Muscle of leg (tissue), 3 donors: ENCODE measurements at regions not wholly inside any gene's neighbourhood (a gene's known extent, or its start where the extent isn't known, plus 50 kb on each side); places are given as distances from the start of the nearest gene placed in this dataset.
A peak's percentile ranks its signal among the peaks of the same experiment; 100 is the strongest.

ENCODE experiments used
- DNase-seq: peaks from one replicate; pipeline ENCODE4 v3.0.0; 2013
- H3K27ac ChIP-seq: one replicate; pipeline ENCODE4 v1.5.1; 2013; ENCODE audit warnings: mild to moderate bottlenecking, low read length, control low read depth
- H3K27me3 ChIP-seq: one replicate; pipeline ENCODE4 v1.6.1; 2013; ENCODE audit warnings: low read length; ENCODE audit not compliant: control insufficient read depth, insufficient read depth
- H3K36me3 ChIP-seq: one replicate; pipeline ENCODE4 v1.6.1; 2013; ENCODE audit warnings: low read length; ENCODE audit not compliant: control insufficient read depth, insufficient read depth
- H3K4me1 ChIP-seq: one replicate; pipeline ENCODE4 v1.6.1; 2013; ENCODE audit warnings: low read length; ENCODE audit not compliant: control insufficient read depth, insufficient read depth
- H3K4me3 ChIP-seq: one replicate; pipeline ENCODE4 v1.5.1; 2013; ENCODE audit warnings: low read length, control low read depth
- H3K9me3 ChIP-seq: replicated peaks from 2 replicates; pipeline ENCODE4 v1.6.1; 2013; ENCODE audit warnings: low read depth, low read length; ENCODE audit not compliant: control insufficient read depth
- WGBS: methylation state at CpG from one replicate; pipeline ENCODE4 v1.1.5; 2013; ENCODE audit warnings: missing lambda C conversion rate; ENCODE audit not compliant: insufficient coverage; 5-methylcytosine and 5-hydroxymethylcytosine counted together

DNA sequence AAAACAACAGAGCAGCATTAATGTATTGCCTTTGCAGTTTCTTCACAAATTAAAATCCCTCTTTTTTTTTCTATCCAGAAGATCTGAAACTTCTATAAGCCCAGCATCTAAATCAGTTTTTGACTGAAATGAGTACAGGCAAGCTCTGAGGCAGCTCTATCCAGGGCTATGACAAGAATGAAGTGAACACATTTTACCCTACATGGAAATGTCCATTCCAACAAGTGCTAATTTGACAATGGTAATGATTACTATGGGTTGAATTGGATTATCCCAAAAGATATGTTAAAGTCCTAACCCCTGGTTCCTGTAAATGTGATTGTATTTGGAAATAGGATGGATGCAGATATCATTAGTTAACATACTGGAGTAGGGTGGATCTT lies 115.7 kb downstream of the RPL22L1 start:
- Histone ChIP-seq H3K36me3 (no peaks in the 10 kb centered on the region), H3K27me3 (no peaks in the 10 kb centered on the region), H3K9me3 (no peaks in the 10 kb centered on the region), H3K4me1 (peaks cover 5% of the 10 kb centered on the region), H3K27ac (no peak overlapping the region), H3K4me3 (no peak overlapping the region)
- DNase-seq: no peak

GRCh38 chr3:170753421-170754310 lies 116.3 kb downstream of the RPL22L1 start:
- H3K9me3 ChIP-seq: no peaks in the 10 kb centered on the region
- H3K27me3 ChIP-seq: no peaks in the 10 kb centered on the region
- no peak for DNase-seq
- WGBS: no CpG with 5 or more reads among the region's 2 CpGs
- H3K27ac ChIP-seq: no peak overlapping the region
- H3K36me3 ChIP-seq: no peaks in the 10 kb centered on the region
- H3K4me1 ChIP-seq: peaks cover 5% of the 10 kb centered on the region
- H3K4me3 ChIP-seq: no peak overlapping the region

- no peaks in the 10 kb centered on the region for H3K9me3 ChIP-seq
- no peaks in the 10 kb centered on the region for H3K27me3 ChIP-seq
- H3K4me3 ChIP-seq: no peak overlapping the region
- no peak overlapping the region for H3K27ac ChIP-seq
- no peaks in the 10 kb centered on the region for H3K36me3 ChIP-seq
- H3K4me1 ChIP-seq: peaks cover 5% of the 10 kb centered on the region
- WGBS: 76% methylated on average over 4 of the region's 6 CpGs
- no peak for DNase-seq
These were observed 117.3 kb downstream of the RPL22L1 start for GRCh38 chr3:170752571-170753155.

DNA sequence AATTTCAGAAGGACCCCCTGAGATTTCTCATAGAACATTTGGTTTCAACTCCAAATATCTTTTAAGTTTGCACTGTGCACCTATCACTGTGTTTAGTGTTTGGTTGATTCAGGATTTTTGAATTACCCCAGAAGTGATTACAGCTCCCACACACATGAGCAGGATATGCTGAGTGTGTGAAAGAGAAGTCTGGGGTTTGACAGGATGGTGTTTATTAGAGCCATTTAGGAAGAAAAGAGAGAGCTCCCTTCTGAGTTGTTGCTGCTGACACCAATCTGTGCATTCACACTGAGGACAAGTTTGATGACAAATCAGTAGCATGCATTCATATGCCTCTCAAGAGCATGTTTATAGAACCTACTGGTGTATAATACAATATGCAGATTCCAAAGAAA lies 118.1 kb downstream of the RPL22L1 start:
- H3K27ac ChIP-seq: no peak overlapping the region
- H3K27me3 ChIP-seq: no peaks in the 10 kb centered on the region
- no peaks in the 10 kb centered on the region for H3K36me3 ChIP-seq
- no peaks in the 10 kb centered on the region for H3K9me3 ChIP-seq
- no peak overlapping the region for H3K4me3 ChIP-seq
- DNase-seq: no peak
- peaks cover 5% of the 10 kb centered on the region for H3K4me1 ChIP-seq

DNA sequence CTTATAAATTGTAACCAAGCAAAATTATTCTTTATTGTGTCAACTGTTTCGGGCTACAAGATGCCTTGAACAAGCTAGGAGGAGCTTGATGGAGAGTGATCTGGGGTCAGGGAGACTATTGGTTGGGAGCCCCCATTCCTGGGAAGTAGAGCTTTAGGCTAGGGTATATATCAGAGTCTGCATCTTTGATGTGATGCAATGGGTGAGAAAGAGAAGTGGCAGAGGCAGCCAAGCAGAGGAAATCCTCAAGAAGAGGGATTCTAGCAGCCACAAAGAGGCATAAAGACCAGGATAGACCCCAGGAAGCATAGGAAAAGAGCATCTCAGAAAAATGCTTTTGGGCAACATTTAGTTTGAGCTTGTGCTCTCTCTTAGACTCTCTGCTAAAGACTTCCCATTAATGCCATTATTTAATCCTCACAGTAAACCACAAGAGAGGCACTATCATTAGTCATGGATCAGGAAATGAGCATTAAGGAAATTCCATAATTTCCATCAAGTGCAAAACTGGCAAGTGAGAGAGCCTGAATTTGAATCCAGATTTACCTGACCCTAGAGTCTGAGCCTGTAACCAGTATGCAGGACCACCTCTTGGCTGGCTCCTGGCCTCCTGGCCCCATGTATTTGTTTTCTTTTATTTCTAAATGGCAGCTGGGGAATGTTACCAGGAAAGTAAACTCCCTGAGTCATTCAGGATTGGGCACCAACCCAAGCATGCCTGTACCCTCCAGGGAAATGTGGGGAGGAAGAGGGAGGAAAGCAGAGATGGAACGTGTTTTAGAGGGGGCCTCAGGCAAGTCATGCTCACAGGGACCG lies 118.7 kb downstream of the RPL22L1 start:
- Histone ChIP-seq H3K4me1 (peaks cover 5% of the 10 kb centered on the region), H3K9me3 (no peaks in the 10 kb centered on the region), H3K27me3 (no peaks in the 10 kb centered on the region), H3K4me3 (no peak overlapping the region), H3K36me3 (no peaks in the 10 kb centered on the region), H3K27ac (no peak overlapping the region)
- DNase-seq: peak; percentile 14
- 40% methylated on average over 1 of the region's 3 CpGs for WGBS

DNA sequence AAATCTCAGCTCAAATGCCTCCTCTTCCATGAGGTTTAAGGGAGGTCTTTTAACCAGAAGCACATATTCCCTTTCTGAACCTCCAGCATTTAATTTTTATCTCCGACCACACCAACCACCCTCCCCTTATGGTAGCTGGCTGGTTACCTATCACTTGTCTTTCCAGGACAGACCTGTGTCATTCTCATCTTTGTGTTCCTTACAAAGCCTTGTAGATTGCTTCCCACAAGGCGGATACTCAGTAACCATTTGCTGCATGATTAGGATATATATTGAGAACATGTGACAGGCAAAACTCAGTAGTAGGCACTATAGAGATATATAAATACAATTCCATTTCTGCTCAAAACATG lies 119.5 kb downstream of the RPL22L1 start:
- Histone ChIP-seq H3K4me1 (peaks cover 5% of the 10 kb centered on the region), H3K4me3 (no peak overlapping the region), H3K9me3 (no peaks in the 10 kb centered on the region), H3K27ac (no peak overlapping the region), H3K27me3 (no peaks in the 10 kb centered on the region), H3K36me3 (no peaks in the 10 kb centered on the region)
- WGBS: 71% methylated on average over 1 of the region's 2 CpGs
- DNase-seq: no peak

DNA sequence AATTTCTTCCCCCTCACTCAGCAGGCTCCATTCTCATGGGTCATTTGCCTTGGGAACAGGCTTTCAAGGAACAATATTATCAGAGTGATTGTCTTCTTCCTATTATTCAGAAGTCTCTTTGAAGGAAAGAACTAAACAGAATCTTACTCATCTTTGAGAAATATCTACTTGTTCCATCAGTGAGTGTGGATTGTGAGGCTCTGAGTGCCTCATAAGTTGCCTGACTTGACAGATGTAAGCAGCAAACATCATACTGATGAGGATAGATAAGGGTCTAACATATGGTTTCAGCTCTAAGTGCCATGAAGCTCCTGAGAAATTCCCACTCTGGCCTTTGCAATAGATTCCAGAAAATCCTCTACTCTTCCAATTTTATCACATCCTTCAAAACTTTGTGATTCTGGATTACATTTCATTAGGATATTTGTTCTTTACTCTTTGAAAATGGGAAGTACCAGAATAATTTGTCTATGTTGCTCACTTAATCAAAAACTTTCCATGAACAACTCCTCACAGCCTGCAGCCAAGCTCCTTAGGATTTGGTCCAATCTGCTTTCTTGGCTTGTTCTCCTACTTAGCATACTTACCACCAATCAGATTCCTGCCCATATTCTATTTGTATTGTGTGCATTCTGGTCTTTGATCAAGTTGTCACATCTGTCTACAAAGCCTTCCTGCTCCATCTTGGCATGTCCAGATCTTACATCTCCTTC lies 120.1 kb downstream of the RPL22L1 start:
- no peak overlapping the region for H3K4me3 ChIP-seq
- H3K4me1 ChIP-seq: peaks cover 5% of the 10 kb centered on the region
- H3K9me3 ChIP-seq: no peaks in the 10 kb centered on the region
- H3K27ac ChIP-seq: no peak overlapping the region
- H3K36me3 ChIP-seq: no peaks in the 10 kb centered on the region
- no peaks in the 10 kb centered on the region for H3K27me3 ChIP-seq
- DNase-seq: no peak

GRCh38 chr3:170749185-170749584 lies 120.8 kb downstream of the RPL22L1 start:
- Histone ChIP-seq H3K9me3 (no peaks in the 10 kb centered on the region), H3K27ac (no peak overlapping the region), H3K36me3 (no peaks in the 10 kb centered on the region), H3K27me3 (no peaks in the 10 kb centered on the region), H3K4me3 (no peak overlapping the region), H3K4me1 (peaks cover 5% of the 10 kb centered on the region)
- WGBS: 77% methylated on average over 1 of the region's 1 CpG
- DNase-seq: no peak

DNA sequence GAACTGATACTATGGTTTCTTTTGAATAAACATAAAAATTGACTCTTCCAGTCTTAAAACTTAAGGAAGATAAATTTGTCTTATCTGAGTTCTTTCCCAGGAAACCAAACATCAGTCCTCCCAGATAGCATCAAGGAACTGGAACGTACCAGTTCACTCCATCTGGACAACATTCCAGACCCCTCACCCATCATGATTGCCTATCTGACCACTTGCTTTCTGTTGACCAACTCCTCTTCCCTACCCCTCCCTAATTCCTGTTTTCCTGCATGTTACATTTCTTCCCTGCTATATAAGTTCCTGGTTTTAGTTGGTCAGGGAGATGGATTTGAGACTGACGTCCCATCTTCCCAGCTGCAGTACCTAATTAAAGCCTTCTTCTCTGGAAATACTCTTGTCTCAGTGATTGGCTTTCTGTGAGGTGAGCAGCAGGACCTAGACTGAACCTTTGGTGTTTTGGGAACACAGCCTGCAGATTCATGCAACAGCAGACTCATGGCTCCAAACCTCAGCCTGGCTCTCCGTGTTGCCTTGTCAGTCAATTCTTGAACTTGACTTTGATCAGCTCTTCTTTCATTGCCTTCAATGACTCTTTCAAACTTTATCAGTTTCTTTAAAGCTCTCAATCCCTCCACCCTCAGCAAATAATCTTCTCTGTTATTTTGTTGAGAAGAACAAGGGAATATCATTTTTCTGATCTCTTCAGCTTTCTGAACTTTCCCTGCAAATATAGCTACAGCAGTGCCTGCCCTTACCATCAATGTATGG lies 123.6 kb downstream of the RPL22L1 start:
- Histone ChIP-seq H3K27ac (no peak overlapping the region), H3K4me1 (peaks cover 2% of the 10 kb centered on the region), H3K9me3 (no peaks in the 10 kb centered on the region), H3K36me3 (no peaks in the 10 kb centered on the region), H3K27me3 (no peaks in the 10 kb centered on the region), H3K4me3 (no peak overlapping the region)
- DNase-seq: no peak
- 100% methylated on average over 2 of the region's 3 CpGs for whole genome bisulfite sequencing
